Embryonic facial prominence (tissue), 1 donor: ENCODE measurements at regions not wholly inside any gene's neighbourhood (a gene's known extent, or its start where the extent isn't known, plus 50 kb on each side); places are given as distances from the start of the nearest gene placed in this dataset.
"Not testable (repeated sequence)": the region's sequence is repeated elsewhere in the genome, so short reads cannot be mapped to it uniquely, and the experiment has no call there.

Experiments
- DNase-seq: peaks from one replicate; pipeline ENCODE4 v3.0.0-alpha.2; 2016; ENCODE audit errors: extremely low spot score

DNA sequence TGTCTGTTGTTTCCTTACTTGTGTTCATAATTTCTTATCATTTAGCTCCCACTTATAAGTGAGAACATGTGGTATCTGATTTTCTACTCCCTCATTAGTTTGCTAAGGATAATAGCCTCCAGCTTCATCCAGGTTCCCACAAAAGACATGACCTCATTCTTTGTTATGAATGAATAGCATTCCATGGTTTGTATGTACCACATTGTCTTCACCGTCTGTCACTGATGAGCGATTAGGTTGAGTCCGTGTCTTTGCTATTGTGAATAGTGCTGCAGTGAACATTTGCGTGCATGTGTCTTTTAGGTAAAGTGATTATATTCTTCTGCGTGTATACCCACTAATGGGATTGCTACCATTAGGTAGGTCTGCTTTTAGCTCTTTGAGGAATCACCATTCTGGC lies 624.3 kb upstream of the EPHA5 start:
- no peak for DNase-seq

DNA sequence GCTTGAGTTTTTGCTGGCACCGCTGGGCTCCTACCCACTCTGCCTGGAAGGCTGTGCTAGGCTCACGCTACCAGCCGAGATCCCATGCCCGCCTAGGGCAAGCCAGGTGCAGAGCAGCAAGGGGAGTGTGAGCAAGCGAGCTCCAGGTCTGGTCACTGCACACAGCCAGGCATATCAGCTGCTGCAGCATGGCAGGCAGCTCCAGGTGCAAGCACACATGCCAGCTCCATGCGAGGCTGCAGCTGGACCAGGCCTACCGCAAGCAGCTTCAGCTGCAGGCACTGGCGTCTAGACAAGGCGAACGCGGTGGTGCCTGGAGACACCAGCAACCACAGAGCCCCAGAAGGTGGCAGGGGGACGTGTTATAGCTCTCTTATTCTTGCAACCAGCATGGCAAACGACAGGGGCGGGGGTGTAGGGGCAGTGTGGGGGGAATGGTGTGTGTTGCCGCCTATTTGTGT lies 614.7 kb upstream of the EPHA5 start:
- no peak for DNase-seq

DNA sequence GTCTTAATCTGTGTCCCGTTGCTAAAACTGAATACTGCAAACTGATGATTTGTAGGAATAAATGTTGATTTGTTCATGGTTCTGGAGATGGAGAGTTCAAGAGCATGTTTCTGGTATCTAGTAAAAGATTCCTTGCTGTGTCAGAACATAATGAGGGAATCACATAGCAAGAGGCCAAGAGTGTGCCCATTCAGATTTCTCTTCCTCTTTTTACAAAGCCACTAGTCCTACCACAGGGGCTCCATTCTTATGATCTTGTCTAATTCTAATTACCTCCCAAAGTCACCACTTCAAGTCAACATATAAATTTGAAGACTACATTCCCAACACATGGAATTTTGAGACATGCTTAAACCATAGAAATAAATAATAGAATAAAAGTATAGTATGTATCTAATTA lies 608.8 kb upstream of the EPHA5 start:
- DNase-seq, result no peak

DNA sequence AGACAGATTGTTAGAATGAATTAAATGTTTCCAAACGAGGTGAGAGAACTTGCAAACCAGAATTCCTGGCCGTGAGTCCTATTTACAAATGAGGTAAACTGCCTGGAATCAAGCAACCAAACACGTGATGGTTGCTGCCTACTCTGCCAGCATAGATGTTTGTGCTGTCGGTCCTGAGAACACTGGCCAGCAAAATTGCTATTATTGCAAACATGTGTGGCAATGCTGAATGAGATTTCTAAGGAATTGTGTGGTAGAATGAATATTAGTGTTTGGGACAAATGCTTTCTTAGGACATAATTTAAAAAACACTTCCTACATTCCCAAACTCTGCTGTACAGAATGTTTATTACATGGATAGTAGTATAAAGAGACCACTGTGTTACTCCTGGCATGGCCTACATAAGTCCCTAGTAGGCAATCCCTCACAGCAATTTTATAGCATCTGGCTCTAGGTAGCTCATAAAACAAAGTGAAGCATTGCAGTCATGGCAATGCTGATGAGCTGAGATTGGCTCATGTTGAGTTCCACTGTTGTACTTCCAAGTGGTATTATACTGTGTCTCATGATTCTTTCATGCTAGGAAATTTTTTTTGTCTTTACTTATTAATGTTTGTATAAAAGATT lies 605.2 kb upstream of the EPHA5 start:
- peak; percentile 24 for DNase-seq

DNA sequence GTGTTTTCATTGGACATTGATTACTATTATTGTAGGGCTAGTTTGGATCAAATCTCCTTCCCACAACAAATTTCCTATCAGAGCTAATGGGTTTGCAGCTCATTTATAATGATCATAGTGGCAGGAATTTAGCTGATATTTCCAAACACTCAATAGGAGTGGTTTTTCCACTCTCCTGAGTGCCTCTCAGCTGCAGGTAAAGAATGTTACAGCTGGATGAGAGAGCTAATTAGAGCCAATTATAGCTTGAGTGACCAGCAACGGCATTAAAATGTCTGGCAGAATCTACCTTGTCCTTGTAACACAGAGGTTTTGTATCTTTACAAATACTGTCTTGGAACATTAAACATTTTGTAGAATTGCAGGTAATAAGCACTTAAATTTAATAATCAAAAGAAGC lies 602.8 kb upstream of the EPHA5 start:
- DNase-seq, result no peak

DNA sequence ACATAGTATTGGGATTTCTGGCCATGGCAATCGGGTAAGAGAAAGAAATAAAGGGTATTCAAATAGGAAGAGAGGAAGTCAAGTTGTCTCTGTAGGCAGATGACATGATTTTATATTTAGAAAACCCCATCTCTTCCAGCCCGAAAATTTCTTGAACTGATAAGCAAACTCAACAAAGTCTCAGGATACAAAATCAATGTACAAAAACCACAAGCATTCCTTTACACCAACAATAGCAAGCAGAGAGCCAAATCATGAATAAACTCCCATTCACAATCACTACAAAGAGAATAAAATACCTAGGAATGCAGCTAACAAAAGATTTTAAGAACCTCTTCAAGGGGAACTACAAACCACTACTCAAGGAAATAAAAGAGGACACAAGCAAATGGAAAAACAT lies 600.1 kb upstream of the EPHA5 start:
- DNase-seq, result not testable (repeated sequence)

DNA sequence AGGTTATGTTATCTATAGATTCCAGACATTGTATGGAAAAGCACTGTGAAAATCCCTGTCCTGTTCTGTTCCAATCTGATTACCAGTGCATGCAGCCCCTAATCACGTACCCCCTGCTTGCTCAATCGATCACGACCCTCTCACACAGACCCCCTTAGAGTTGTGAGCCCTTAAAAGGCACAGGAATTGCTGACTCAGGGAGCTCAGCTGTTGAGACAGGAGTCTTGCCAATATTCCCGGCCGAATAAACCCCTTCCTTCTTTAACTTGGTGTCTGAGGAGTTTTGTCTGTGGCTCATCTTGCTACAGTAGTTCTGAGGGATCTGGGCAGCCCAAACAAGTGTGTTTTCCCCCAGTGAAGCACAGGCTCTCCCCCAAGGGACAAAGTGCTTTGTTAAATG lies 596.3 kb upstream of the EPHA5 start:
- not testable (repeated sequence) for DNase-seq

DNA sequence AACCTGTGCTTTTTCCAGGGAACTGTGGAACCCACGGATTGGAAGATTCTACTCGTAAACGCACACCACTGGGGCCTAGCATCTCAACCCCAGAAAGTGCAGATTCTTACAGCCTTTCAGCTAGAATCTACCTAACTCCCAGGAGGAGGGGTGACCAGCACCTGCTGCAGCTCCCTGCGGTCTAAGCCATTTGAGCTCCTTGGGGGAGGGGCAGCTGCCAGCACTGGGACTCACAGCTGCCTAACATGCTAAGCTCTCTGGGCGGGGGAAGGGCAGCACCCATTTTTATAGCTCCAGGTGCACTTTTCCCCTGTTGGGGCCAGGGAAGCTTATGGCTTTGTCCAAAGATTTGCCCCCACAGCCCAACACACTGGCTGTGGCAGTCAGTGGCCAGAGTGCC lies 595.7 kb upstream of the EPHA5 start:
- no peak for DNase-seq

DNA sequence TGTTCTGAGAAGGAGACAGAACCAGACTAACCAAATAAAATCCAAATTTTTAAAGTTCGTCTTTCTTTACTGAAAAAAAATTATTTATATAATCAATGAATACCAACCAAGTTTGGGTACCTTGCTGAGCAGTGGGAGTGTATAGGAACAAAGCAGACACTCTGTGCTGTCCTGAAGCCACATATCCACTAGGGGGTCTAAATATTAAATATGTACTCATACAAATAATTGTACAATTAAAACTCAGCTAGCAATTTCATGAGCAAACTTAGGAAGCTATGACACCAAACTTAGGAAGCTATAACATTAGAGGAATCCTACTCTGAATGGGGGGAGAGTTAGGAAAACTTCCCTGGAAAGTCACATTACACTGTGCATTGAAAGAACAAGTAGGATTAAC lies 582.0 kb upstream of the EPHA5 start:
- DNase-seq, result no peak

DNA sequence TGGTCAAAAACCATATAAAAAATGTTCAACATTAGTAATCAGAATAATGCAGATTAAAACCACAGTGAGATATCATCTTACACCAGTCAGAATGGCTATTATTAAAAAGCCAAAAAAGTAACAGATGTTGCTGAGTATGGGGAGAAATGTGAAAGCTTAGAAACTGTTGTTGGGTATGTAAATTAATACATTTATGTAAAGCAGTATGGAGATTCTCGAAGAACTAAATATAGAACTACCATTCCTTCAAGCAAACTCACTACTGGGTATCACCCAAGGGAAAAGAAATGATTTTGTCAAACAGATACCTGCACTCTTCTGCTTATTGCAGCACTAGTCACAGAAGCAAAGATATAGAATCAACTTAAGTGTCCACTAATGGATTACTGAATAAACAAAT lies 576.4 kb upstream of the EPHA5 start:
- no peak for DNase-seq

DNA sequence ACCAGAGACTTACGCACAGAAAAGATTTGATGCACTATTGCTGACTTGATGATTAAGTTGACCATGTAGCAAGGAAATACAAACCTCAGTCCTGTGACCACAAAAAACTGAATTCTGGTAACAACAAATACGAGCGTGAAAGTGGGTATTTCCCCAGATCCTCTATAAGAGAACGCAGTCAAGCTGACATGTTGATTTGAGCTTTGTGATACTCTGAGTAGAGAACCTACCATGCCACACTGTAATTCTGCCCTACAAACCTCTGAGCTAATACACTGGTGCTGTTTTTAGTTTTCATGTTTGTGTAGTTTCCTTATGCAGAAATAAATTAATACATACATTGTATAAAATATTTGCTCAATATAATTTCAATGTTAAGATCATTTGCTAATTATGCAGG lies 565.6 kb upstream of the EPHA5 start:
- DNase-seq, result no peak

DNA sequence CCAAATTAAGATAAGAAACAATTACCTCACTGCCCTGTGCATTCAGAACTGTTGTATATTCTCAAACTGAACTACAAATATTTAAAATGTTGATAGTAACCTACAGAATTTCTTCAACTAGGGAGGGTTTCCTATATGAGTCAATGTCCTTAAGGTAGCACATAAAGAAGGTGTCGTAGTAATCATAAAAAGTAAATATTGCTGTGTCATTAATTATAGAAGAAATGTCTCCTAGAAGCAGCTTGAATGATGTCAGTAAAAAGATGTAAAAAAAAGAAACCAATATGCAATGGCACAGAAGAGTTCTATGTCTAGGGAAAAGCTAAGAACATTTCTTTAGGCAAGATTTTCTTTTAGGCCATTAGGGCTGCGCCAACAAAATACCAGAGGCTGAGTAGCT lies 559.6 kb upstream of the EPHA5 start:
- no peak for DNase-seq

DNA sequence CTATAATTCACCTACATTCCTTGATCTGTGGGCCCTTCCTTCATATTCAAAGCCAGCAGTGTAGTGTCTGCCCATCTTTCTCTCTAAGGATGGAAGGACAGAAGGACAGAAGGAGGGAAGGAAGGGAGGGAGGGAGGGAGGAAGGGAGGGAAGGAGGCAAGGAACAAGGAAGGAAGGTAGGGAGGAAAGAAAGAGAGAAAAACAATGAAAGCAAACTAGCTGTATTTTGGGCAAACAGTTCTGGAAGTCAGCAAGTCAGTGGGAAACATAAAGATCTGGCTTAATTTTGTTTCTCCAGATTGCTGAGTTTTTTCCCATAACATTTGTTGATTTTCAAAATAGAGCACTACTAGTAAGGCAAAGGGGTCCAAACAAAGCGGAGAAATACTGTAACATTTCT lies 555.2 kb upstream of the EPHA5 start:
- no peak for DNase-seq

DNA sequence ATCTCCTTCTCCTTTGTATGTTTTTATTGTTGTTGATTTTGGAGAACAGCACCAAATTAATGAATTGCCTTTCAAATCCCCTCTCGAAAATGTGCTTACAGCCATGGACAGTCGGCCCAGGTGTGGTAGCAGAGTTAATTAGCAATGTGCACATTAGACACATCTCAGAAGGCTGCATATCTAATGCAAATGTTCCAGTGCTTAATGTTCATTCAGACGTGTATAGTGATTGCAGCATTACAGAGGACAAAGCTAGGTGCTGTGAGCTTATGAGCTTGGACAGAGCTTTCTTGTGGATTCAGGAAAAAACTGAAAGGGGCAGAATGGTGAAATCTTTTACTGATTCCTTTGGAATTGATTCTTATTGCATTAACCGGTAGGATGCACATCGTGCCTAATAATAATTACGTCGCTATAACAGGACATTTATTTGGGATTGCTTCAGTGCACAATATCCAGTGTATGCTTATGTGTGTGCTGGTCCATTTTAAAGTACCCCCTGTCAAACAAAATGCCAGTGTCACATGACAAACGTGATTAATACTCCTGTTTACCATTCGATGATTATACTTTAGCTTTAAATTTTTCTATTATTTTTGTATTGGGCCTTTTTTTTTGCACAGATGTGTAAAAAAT lies 552.9 kb upstream of the EPHA5 start:
- no peak for DNase-seq

DNA sequence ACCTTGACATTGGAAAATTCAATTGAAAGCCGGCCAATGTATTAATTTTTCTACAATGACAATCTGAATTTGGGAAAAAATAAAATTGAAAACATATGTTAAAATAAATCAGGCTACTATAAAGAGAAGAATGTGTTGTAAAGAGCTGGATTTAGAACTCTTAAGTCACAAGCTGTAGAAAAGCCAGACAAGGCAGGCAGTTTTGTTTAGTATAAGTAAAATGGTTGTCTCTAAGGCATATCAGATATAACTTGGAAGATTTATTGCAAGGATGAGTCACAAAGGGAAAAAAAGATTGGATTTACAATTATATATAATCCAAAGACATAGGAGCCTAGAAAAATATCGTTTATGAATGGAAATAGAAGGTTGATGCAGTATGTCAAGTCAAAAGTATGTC lies 549.1 kb upstream of the EPHA5 start:
- DNase-seq, result no peak

DNA sequence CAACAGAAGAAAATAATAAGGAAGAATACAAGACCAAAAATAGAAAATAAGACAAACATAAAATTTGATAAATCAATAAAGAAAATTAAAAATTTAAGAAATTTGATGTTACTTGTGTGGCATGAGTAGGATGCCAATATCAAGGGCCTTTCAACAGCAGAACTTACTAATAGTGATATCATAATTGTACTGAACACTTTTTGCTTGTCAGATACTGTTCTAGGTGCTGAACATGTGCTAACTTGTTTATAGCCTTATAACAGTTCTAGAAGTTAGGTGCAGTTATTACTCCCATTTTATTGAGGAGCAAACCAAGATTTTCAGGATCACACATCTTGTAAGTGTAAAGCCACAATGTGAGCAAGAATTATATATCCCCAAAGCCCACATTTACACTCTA lies 546.0 kb upstream of the EPHA5 start:
- DNase-seq, result no peak

DNA sequence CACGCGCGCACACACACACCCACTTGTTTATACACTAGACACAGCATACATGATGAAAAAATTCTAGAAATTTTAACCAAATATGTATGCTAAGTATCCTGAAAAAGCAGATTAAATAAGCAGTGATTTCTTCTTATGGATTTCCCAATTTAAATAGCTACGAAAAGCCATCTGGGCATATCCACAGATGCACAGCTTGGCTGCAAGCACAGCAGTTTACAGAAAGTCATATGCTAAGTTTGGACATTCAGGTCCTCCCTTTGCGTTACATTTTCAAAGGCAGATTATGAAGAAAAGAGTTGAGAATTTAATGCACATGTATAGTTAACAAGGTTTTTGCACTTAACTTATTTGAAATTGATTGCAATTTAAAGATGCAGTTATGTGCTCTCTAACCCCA lies 542.2 kb upstream of the EPHA5 start:
- DNase-seq, result no peak

DNA sequence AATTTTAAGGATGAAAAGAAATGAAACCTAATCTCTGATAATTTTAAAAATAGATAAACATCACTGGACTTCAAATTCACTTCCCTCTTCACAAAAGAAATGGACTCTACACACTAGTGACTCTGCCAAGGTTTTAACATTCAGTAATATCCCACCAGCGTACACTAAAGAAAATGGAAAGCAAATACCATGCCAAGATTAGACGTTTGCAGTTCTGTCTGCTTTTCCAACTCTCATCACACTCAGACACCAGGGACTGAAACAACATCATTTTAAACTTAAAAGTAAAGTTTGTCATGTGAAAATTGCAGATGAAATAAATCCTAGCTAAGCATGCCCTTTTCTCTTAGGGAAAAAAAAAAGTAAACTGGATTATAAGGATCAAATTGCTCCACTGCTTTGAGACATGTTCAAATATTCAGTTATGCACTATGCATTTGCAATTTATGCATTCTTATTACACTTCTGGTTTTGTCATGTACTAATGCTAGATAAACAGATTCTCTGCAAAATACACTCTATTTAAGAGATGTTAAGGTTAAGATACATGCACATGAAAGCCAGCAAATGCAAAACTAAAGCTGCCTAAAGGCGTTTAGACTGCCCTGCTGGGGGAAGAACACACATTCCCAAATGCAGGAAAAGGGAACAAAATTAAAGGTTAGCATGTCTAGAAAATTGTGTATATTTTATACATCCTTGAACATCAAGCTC lies 534.4 kb upstream of the EPHA5 start:
- no peak for DNase-seq

DNA sequence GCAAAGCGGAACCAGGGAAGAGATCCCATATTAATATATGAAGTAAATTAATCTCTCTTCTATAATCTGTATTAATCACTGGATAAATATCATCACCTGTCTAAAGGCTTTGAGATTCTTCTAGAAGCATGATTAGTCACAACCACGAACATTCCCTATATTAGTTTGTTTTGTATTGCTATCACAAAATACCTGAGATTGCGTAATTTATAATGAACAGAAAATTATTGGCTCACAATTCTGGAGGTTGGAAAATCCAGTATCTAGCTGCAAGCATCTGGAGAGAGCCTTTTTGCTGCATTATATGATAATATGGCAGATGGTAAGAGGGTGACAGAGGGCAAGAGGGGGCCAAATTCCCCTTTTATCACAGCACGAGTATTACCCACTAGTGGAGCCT lies 532.6 kb upstream of the EPHA5 start:
- no peak for DNase-seq

DNA sequence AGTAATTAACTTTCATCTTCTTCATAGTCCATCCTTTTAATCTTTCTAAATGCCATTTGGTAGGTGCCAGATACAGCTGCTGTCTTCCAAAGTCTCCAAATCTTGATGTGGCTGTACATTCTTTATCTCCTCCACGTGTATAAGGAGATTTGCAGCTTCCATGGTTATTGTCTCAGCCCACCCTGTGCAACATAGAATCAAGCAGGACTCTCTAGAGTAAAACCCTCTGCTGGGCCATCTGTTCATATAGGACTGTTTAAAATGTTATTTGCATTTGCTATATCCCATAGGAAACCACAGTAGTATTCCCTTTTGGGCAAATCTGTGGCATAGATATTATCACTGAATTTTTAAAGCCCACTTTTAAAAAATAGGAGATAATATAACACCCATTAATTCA lies 527.2 kb upstream of the EPHA5 start:
- no peak for DNase-seq

DNA sequence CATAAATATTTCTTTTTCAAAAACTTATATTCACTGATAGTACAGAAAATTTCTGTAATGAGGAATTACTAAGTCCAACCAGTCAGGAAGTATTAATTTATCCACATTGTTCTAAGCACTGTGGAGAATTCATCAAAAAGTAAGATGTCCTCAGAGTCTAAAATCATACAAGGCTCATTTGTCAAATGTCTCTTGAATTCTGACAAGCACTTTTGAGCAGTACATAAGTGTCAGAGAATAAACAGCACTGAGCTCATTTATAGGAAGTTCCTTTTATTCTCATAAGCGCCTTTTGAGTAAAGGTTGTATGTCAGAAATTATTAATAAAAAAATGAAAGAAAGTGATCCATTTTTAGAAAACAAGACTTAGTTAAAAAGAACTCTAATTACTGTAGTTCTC lies 523.2 kb upstream of the EPHA5 start:
- no peak for DNase-seq

DNA sequence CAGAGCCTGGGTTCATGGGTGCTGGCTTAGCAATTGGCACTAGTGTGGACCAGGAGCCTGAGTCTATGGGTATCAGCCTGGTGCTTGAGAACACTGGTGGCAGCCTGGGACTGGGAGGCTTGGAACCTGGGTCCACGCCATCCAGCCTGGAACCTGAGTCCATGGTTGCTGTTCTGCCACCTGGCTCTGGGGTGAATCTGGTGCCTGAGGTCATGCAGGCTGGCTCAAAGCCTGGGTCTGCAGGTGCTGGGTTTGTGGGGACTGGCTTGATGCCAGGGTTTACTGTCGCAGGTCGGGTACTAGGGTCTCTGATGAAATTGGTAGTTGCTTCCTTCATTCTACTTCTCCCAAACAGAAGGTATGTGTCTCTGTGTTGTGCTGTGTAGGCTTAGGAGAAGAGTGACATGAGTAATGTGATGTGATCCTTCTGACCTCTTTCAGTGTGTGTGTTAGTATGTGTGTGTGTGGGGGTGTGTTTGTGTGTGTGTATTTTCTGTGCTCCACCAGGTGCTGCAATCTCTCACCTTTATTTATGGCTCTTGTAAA lies 517.0 kb upstream of the EPHA5 start:
- no peak for DNase-seq

DNA sequence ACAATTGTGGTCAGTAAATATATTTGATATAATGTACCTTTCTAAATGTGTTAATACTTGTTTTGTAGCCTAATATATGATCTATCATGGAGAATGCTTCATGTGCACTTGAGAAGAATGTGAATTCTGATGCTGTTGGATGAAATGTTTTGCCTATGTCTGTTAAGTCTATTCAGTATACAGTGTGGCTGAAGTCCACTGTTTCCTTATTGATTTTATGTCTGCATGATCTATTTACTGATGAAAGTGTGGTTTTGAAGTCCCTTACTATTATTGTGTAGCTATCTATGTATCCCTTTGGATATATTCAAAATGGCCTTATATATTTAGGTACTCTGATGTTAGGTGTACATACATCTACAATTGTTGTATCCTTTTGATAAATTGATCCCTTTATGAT lies 515.8 kb upstream of the EPHA5 start:
- DNase-seq, result no peak
